Ovary (tissue), 3 donors: ENCODE measurements at regions not wholly inside any gene's neighbourhood (a gene's known extent, or its start where the extent isn't known, plus 50 kb on each side); places are given as distances from the start of the nearest gene placed in this dataset.

Experiments used
- EP300 ChIP-seq: sonication (generic); formaldehyde crosslinking; IDR thresholded peaks from one replicate; pipeline ENCODE4 v1.6.1; 2017; ENCODE audit warnings: antibody characterized with exemption
- POLR2A ChIP-seq: fragments of 450-650 bp; IDR thresholded peaks from one replicate; pipeline ENCODE4 v1.6.1; 2017; ENCODE audit warnings: antibody characterized with exemption, mild to moderate bottlenecking, moderate library complexity
- TF ChIP-seq, protein P1 (sequence below), 3 donors: fragments of 450-650 bp in 2 of 3; fragments of 200-600 bp in 1 of 3; IDR thresholded peaks; one replicate each; pipeline versions ENCODE4 v1.5.1 to v1.8.0; 2016 to 2022; ENCODE audit warnings: antibody characterized with exemption in 3 of 3, mild to moderate bottlenecking in 1 of 3
- donor health status: DM: no; HTN: no; CAD: no.

DNA sequence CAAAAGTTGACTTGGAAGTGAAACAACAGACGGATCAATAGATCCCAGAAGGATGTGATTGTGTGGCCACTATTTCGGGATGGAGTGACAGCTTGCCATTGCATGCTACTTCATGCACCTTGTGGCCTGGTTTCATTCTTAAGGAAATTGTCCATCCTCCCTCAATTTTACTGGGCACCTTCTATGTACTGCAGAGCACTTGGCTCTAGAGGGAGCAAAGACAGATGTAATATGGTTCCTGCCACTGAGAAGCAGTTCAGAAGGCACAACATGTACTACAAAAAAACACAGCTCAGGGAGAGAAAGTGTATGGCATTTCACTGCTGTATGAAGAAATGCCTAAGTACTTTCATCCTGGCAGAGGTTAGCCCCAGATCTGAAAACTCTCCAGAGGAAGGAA, 91.9 kb downstream of the FOXA2 start:
- TF ChIP-seq, protein P1, sequence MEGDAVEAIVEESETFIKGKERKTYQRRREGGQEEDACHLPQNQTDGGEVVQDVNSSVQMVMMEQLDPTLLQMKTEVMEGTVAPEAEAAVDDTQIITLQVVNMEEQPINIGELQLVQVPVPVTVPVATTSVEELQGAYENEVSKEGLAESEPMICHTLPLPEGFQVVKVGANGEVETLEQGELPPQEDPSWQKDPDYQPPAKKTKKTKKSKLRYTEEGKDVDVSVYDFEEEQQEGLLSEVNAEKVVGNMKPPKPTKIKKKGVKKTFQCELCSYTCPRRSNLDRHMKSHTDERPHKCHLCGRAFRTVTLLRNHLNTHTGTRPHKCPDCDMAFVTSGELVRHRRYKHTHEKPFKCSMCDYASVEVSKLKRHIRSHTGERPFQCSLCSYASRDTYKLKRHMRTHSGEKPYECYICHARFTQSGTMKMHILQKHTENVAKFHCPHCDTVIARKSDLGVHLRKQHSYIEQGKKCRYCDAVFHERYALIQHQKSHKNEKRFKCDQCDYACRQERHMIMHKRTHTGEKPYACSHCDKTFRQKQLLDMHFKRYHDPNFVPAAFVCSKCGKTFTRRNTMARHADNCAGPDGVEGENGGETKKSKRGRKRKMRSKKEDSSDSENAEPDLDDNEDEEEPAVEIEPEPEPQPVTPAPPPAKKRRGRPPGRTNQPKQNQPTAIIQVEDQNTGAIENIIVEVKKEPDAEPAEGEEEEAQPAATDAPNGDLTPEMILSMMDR (IDR thresholded peaks at IDR 0.05), result no peak
- no peak for TF ChIP-seq POLR2A
- TF ChIP-seq EP300, result no peak
